NCI-H1105 treated with DMSO at 0.1 percent for 48 hours (cell line): ENCODE measurements at regions not wholly inside any gene's neighbourhood (a gene's known extent, or its start where the extent isn't known, plus 50 kb on each side); places are given as distances from the start of the nearest gene placed in this dataset.
A peak's percentile ranks its signal among the peaks of the same experiment; 100 is the strongest.
"Not testable (repeated sequence)": the region's sequence is repeated elsewhere in the genome, so short reads cannot be mapped to it uniquely, and the experiment has no call there.

ENCODE experiments used
- DNase-seq: peaks from one replicate; lab custom pipeline; 2025; lab: John Stamatoyannopoulos, UW

GRCh38 chr7:10779465-10780399 is 193.9 kb upstream of the PHF14 start:
- DNase-seq, result no peak

GRCh38 chr7:10780400-10780747 is 193.3 kb upstream of the PHF14 start:
- DNase-seq, result no peak

GRCh38 chr7:10786976-10787375 is 186.7 kb upstream of the PHF14 start:
- not testable (repeated sequence) for DNase-seq

- no peak for DNase-seq
Measured at GRCh38 chr7:10789170-10789569, 184.5 kb upstream of the PHF14 start.

- DNase-seq, result no peak
Measured at GRCh38 chr7:10790910-10791309, 182.8 kb upstream of the PHF14 start.

GRCh38 chr7:10793995-10794775 is 179.5 kb upstream of the PHF14 start:
- DNase-seq, result no peak

- DNase-seq, result no peak
Measured at GRCh38 chr7:10797157-10797556, 176.5 kb upstream of the PHF14 start.

GRCh38 chr7:10798044-10798443 is 175.6 kb upstream of the PHF14 start:
- no peak for DNase-seq

- DNase-seq, result no peak
Measured at GRCh38 chr7:10799475-10799874, 174.2 kb upstream of the PHF14 start.

- DNase-seq, result no peak
Measured at GRCh38 chr7:10802011-10802410, 171.7 kb upstream of the PHF14 start.

- DNase-seq, result no peak
Measured at GRCh38 chr7:10802526-10802925, 171.1 kb upstream of the PHF14 start.

GRCh38 chr7:10803720-10804119 is 170.0 kb upstream of the PHF14 start:
- DNase-seq, result no peak

- no peak for DNase-seq
Measured at GRCh38 chr7:10804770-10805169, 168.9 kb upstream of the PHF14 start.

- DNase-seq, result peak; percentile 7
Measured at GRCh38 chr7:10815546-10815945, 158.1 kb upstream of the PHF14 start.

- no peak for DNase-seq
Measured at GRCh38 chr7:10821156-10821555, 152.5 kb upstream of the PHF14 start.

GRCh38 chr7:10824154-10824553 is 149.5 kb upstream of the PHF14 start:
- no peak for DNase-seq

- DNase-seq, result no peak
Measured at GRCh38 chr7:10838228-10838627, 135.4 kb upstream of the PHF14 start.

- DNase-seq, result no peak
Measured at GRCh38 chr7:10845225-10845624, 128.4 kb upstream of the PHF14 start.

- no peak for DNase-seq
Measured at GRCh38 chr7:10855583-10855982, 118.1 kb upstream of the PHF14 start.

GRCh38 chr7:10860516-10860915 is 113.2 kb upstream of the PHF14 start:
- no peak for DNase-seq

GRCh38 chr7:10863476-10863875 is 110.2 kb upstream of the PHF14 start:
- DNase-seq, result no peak

GRCh38 chr7:10874666-10875065 is 99.0 kb upstream of the PHF14 start:
- no peak for DNase-seq

- DNase-seq, result no peak
Measured at GRCh38 chr7:10875080-10875479, 98.6 kb upstream of the PHF14 start.
